Osteoblast (primary cell): ENCODE measurements at regions not wholly inside any gene's neighbourhood (a gene's known extent, or its start where the extent isn't known, plus 50 kb on each side); places are given as distances from the start of the nearest gene placed in this dataset.

Experiments
- DNase-seq: peaks from one replicate; pipeline ENCODE4 v3.0.0; 2011; ENCODE audit warnings: low spot score, mixed read lengths; ENCODE audit not compliant: insufficient read length; ENCODE audit errors: missing footprints
- H2AFZ ChIP-seq: 2 replicates; pipeline ENCODE4 v1.6.0; 2011; ENCODE audit warnings: mild to moderate bottlenecking, low read length
- H3K27ac ChIP-seq: 2 replicates; pipeline ENCODE4 v1.5.1; 2011; ENCODE audit warnings: mild to moderate bottlenecking, low read depth, low read length, moderate library complexity
- H3K27me3 ChIP-seq: 2 replicates; pipeline ENCODE4 v1.6.0; 2012; ENCODE audit warnings: mild to moderate bottlenecking, control low read depth, inconsistent platforms, low read length, moderate library complexity; ENCODE audit not compliant: insufficient read depth
- H3K36me3 ChIP-seq: 2 replicates; pipeline ENCODE4 v1.5.1; 2011; ENCODE audit warnings: mild to moderate bottlenecking, low read length, control low read depth, moderate library complexity; ENCODE audit not compliant: insufficient read depth
- H3K4me1 ChIP-seq: 2 replicates; pipeline ENCODE4 v1.5.1; 2011; ENCODE audit warnings: mild to moderate bottlenecking, low read length, control low read depth, moderate library complexity; ENCODE audit not compliant: insufficient read depth
- H3K4me2 ChIP-seq: 2 replicates; pipeline ENCODE4 v1.6.0; 2011; ENCODE audit warnings: mild to moderate bottlenecking, low read length; ENCODE audit not compliant: insufficient read depth
- H3K4me3 ChIP-seq: fragments of 200-600 bp; sonication (generic); 3 replicates; pipeline ENCODE4 v1.5.1; 2012; ENCODE audit warnings: mild to moderate bottlenecking, low read length, inconsistent platforms; ENCODE audit not compliant: insufficient read depth
- H3K79me2 ChIP-seq: 2 replicates; pipeline ENCODE4 v1.6.0; 2012; ENCODE audit warnings: mild to moderate bottlenecking, low read length, control low read depth, inconsistent platforms; ENCODE audit not compliant: insufficient read depth
- H3K9me3 ChIP-seq: 2 replicates; pipeline ENCODE4 v1.5.1; 2011; ENCODE audit warnings: low read depth, low read length, control low read depth
- H4K20me1 ChIP-seq: 2 replicates; pipeline ENCODE4 v1.6.0; 2012; ENCODE audit warnings: mild to moderate bottlenecking, low read length, control low read depth; ENCODE audit not compliant: insufficient read depth
- CTCF ChIP-seq: IDR thresholded peaks from 2 replicates; pipeline ENCODE4 v1.5.1; 2011; ENCODE audit warnings: mild to moderate bottlenecking, low read depth, low read length, moderate library complexity; ENCODE audit errors: extremely low read depth

- H3K27ac ChIP-seq, result no peak overlapping the region
- TF ChIP-seq CTCF, result no peak
- H3K36me3 ChIP-seq, result no peaks in the 10 kb centered on the region
- H2AFZ ChIP-seq, result no peak overlapping the region
- no peaks in the 10 kb centered on the region for H3K4me1 ChIP-seq
- no peak overlapping the region for H3K4me2 ChIP-seq
- DNase-seq, result no peak
- no peak overlapping the region for H3K4me3 ChIP-seq
- H3K79me2 ChIP-seq, result no peaks in the 10 kb centered on the region
- H3K27me3 ChIP-seq, result no peaks in the 10 kb centered on the region
- no peaks in the 10 kb centered on the region for H4K20me1 ChIP-seq
- peaks cover 18% of the 10 kb centered on the region for H3K9me3 ChIP-seq
Measured at GRCh38 chr21:9758141-9758540, 763.2 kb upstream of the TPTE start.

- H4K20me1 ChIP-seq, result no peaks in the 10 kb centered on the region
- H3K4me2 ChIP-seq, result no peak overlapping the region
- no peaks in the 10 kb centered on the region for H3K27me3 ChIP-seq
- no peak for DNase-seq
- no peak overlapping the region for H2AFZ ChIP-seq
- no peaks in the 10 kb centered on the region for H3K4me1 ChIP-seq
- H3K4me3 ChIP-seq, result no peak overlapping the region
- H3K9me3 ChIP-seq, result peaks cover 23% of the 10 kb centered on the region
- no peaks in the 10 kb centered on the region for H3K79me2 ChIP-seq
- no peak for TF ChIP-seq CTCF
- no peak overlapping the region for H3K27ac ChIP-seq
- H3K36me3 ChIP-seq, result no peaks in the 10 kb centered on the region
Measured at GRCh38 chr21:9758888-9759287, 762.5 kb upstream of the TPTE start.

GRCh38 chr21:9759972-9760371, 761.4 kb upstream of the TPTE start:
- Histone ChIP-seq H3K9me3 (peaks cover 22% of the 10 kb centered on the region), H3K4me3 (no peak overlapping the region), H3K27me3 (no peaks in the 10 kb centered on the region), H4K20me1 (no peaks in the 10 kb centered on the region), H3K36me3 (no peaks in the 10 kb centered on the region), H2AFZ (no peak overlapping the region), H3K79me2 (no peaks in the 10 kb centered on the region), H3K4me2 (no peak overlapping the region), H3K27ac (no peak overlapping the region), H3K4me1 (no peaks in the 10 kb centered on the region)
- no peak for TF ChIP-seq CTCF
- no peak for DNase-seq

- Histone ChIP-seq H3K27me3 (no peaks in the 10 kb centered on the region), H3K36me3 (no peaks in the 10 kb centered on the region), H4K20me1 (no peaks in the 10 kb centered on the region), H3K4me3 (no peak overlapping the region), H2AFZ (no peak overlapping the region), H3K4me1 (no peaks in the 10 kb centered on the region), H3K27ac (no peak overlapping the region), H3K9me3 (peaks cover 25% of the 10 kb centered on the region), H3K4me2 (no peak overlapping the region), H3K79me2 (no peaks in the 10 kb centered on the region)
- no peak for TF ChIP-seq CTCF
- no peak for DNase-seq
Measured at GRCh38 chr21:9760398-9761074, 760.8 kb upstream of the TPTE start.
